A673 (cell line): ENCODE measurements at regions not wholly inside any gene's neighbourhood (a gene's known extent, or its start where the extent isn't known, plus 50 kb on each side); places are given as distances from the start of the nearest gene placed in this dataset.

Experiments used
- BruUV-seq: library from RNA; stranded (reverse); fragments of 400-500 nt; replicated peaks from 2 replicates; lab custom pipeline; 2021; lab: Mats Ljungman, UMichigan
- CTCF ChIA-PET: fragments of 300-600 bp; sonication (Branson Sonifier 250); formaldehyde crosslinking; loops from one replicate; lab custom pipeline; 2022; ENCODE audit warnings: antibody characterized with exemption; lab: Charles Lee
- POLR2A ChIA-PET: fragments of 300-600 bp; sonication (Branson Sonifier 250); formaldehyde crosslinking; loops from one replicate; lab custom pipeline; 2022; ENCODE audit warnings: antibody characterized with exemption; ENCODE audit not compliant: low non-redundant PET; lab: Charles Lee
- DNase-seq: peaks from one replicate; pipeline ENCODE4 v3.0.0-alpha.2; 2015; ENCODE audit warnings: low spot score
- H3K27ac ChIP-seq: fragments of 200-600 bp; sonication (generic); 2 replicates; pipeline ENCODE4 v1.5.1; 2016; ENCODE audit warnings: mixed run types, low read depth, mild to moderate bottlenecking, mixed read lengths, antibody characterized with exemption, low read length; ENCODE audit not compliant: poor library complexity, severe bottlenecking
- H3K27me3 ChIP-seq: fragments of 200-600 bp; sonication (generic); replicated peaks from 2 replicates; pipeline ENCODE4 v1.6.1; 2017; ENCODE audit warnings: mixed run types, low read depth, mild to moderate bottlenecking, mixed read lengths, antibody characterized with exemption, low read length; ENCODE audit not compliant: insufficient read depth, poor library complexity
- H3K36me3 ChIP-seq: fragments of 200-600 bp; sonication (generic); 2 replicates; pipeline ENCODE4 v1.6.1; 2016; ENCODE audit warnings: mixed run types, mild to moderate bottlenecking, mixed read lengths, antibody characterized with exemption, low read length; ENCODE audit not compliant: insufficient read depth, poor library complexity, severe bottlenecking
- H3K4me1 ChIP-seq: fragments of 200-600 bp; sonication (generic); 2 replicates; pipeline ENCODE4 v1.6.1; 2017; ENCODE audit warnings: mixed run types, mild to moderate bottlenecking, mixed read lengths, antibody characterized with exemption, low read length; ENCODE audit not compliant: insufficient read depth, poor library complexity, severe bottlenecking
- H3K4me3 ChIP-seq: fragments of 200-600 bp; sonication (generic); 2 replicates; pipeline ENCODE4 v1.5.1; 2016; ENCODE audit warnings: low read depth, mixed run types, mild to moderate bottlenecking, mixed read lengths, low read length; ENCODE audit not compliant: poor library complexity, severe bottlenecking
- H3K9me3 ChIP-seq: fragments of 200-600 bp; sonication (generic); 2 replicates; pipeline ENCODE4 v1.6.1; 2016; ENCODE audit warnings: mixed run types, low read depth, mild to moderate bottlenecking, mixed read lengths, antibody characterized with exemption, low read length; ENCODE audit not compliant: poor library complexity, severe bottlenecking
- EZH2 ChIP-seq: fragments of 200-600 bp; sonication (generic); IDR thresholded peaks from 2 replicates; pipeline ENCODE4 v1.6.1; 2017; ENCODE audit warnings: borderline replicate concordance, low read depth, mild to moderate bottlenecking, mixed read lengths, antibody characterized with exemption, low read length; ENCODE audit not compliant: poor library complexity, severe bottlenecking
- intact Hi-C: fragments of 100-400 bp; cut with micrococcal nuclease; formaldehyde crosslinking; loops from one replicate; pipeline ENCODE4 v1.10.0; 2022; ENCODE audit not compliant: unreplicated experiment
- TF ChIP-seq, protein P1 (sequence below): fragments of 300-800, 200-600 bp; sonication (generic); conservative IDR thresholded peaks from 2 replicates; pipeline ENCODE4 v1.5.1; 2017; ENCODE audit warnings: low read depth, mild to moderate bottlenecking, antibody characterized with exemption, low read length, moderate library complexity, mixed read lengths

DNA sequence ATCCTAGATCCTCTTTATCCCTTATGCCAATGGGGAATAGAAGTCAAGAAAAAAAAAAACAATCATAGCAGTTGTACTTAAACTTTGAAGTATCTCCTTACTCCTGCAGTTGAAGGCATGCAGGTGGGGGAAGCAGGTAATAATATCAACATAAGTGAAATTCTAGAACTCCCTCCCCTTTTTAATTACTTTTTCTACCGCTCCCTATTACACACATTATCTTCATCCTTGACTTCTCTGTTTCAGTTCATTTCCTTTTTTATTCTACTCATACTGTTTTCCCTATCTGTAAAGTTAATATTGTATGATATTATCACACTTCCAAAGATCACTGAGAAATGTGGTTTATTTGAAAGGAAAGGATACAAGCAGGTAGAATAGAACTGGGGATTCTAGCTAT lies 962.0 kb downstream of the PLA2G4A start:
- no peak overlapping the region for H3K4me3 ChIP-seq
- BruUV-seq = no TSS peak
- no peaks in the 10 kb centered on the region for H3K4me1 ChIP-seq
- H3K27me3 ChIP-seq = no peaks in the 10 kb centered on the region
- H3K36me3 ChIP-seq = no peaks in the 10 kb centered on the region
- intact Hi-C loops = no loop called here
- no peak for TF ChIP-seq EZH2
- TF ChIP-seq, protein P1, sequence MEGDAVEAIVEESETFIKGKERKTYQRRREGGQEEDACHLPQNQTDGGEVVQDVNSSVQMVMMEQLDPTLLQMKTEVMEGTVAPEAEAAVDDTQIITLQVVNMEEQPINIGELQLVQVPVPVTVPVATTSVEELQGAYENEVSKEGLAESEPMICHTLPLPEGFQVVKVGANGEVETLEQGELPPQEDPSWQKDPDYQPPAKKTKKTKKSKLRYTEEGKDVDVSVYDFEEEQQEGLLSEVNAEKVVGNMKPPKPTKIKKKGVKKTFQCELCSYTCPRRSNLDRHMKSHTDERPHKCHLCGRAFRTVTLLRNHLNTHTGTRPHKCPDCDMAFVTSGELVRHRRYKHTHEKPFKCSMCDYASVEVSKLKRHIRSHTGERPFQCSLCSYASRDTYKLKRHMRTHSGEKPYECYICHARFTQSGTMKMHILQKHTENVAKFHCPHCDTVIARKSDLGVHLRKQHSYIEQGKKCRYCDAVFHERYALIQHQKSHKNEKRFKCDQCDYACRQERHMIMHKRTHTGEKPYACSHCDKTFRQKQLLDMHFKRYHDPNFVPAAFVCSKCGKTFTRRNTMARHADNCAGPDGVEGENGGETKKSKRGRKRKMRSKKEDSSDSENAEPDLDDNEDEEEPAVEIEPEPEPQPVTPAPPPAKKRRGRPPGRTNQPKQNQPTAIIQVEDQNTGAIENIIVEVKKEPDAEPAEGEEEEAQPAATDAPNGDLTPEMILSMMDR = no peak
- ChIA-PET CTCF (no interaction called here), POLR2A (no interaction called here)
- no peak for DNase-seq
- no peaks in the 10 kb centered on the region for H3K9me3 ChIP-seq
- no peak overlapping the region for H3K27ac ChIP-seq

DNA sequence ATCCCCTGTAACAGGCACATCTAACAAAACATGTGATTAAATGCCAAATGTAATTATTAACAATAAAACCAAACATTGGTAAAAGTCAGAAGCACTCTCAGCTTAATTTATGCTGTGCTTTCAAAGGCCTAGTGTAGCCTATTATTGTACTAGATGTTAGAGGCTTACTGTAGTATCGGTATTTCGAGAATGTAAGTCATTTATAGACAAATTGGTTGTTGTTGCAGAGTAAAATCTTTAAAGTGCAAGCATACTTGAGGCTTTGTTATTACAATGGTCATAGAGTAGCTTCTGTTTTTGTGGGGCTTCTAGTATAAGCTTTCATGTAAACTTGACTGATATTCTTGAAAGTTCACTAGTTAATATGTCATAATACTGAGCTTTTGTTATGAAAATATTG lies 965.8 kb downstream of the PLA2G4A start:
- intact Hi-C loops = no loop called here
- BruUV-seq = no TSS peak
- DNase-seq = no peak
- Histone ChIP-seq H3K4me1 (no peaks in the 10 kb centered on the region), H3K27me3 (no peaks in the 10 kb centered on the region), H3K4me3 (no peak overlapping the region), H3K27ac (no peak overlapping the region), H3K36me3 (no peaks in the 10 kb centered on the region), H3K9me3 (no peaks in the 10 kb centered on the region)
- POLR2A ChIA-PET = no interaction called here
- CTCF ChIA-PET = no interaction called here
- TF ChIP-seq EZH2 = no peak
- TF ChIP-seq, protein P1 = no peak

DNA sequence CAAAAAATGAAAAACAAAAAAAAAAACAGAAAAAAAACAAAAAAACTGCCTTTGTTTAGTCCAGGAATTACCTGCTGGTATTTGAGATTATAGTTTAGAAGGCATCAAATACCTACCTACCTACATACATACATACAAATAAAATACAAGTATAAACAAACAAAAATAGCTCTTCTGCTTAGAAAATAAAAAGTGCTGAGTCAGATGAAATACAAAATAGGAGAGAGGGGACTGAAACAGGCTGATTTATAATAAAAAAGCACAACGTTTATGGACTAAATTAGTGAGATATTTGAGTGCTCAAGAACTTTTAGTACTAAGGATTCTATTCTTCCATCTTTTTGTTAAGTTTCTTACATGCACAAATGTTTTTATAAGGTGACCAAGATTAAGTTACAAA lies 980.8 kb downstream of the PLA2G4A start:
- Histone ChIP-seq H3K36me3 (no peaks in the 10 kb centered on the region), H3K27me3 (no peaks in the 10 kb centered on the region), H3K4me3 (no peak overlapping the region), H3K9me3 (no peaks in the 10 kb centered on the region), H3K27ac (no peak overlapping the region), H3K4me1 (no peaks in the 10 kb centered on the region)
- intact Hi-C loops = no loop called here
- ChIA-PET CTCF (no interaction called here), POLR2A (no interaction called here)
- TF ChIP-seq EZH2 = no peak
- BruUV-seq = no TSS peak
- no peak for DNase-seq

DNA sequence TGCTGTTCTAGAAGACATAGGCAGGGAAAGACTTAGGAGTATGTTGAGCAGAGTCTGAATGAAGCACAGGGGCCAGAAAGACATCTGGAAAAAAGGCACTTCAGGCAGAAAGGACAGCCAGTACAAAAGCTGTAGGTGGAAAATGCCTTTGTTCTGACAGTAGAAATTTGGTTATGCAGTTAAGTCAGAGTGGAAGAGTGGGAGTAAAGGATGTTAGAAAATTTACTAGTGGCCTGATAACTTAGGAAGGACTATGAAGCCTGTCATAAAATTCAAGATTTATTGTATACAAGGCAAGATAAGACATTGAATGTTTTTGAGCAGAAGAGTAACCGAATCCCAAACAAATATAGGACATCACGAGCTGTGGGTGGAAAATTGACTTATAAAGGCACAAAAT lies 987.9 kb downstream of the PLA2G4A start:
- TF ChIP-seq, protein P1 = no peak
- no peak for TF ChIP-seq EZH2
- intact Hi-C loops = no loop called here
- Histone ChIP-seq H3K9me3 (no peaks in the 10 kb centered on the region), H3K36me3 (no peaks in the 10 kb centered on the region), H3K27me3 (no peaks in the 10 kb centered on the region), H3K4me1 (no peaks in the 10 kb centered on the region), H3K27ac (no peak overlapping the region), H3K4me3 (no peak overlapping the region)
- CTCF ChIA-PET = no interaction called here
- no peak for DNase-seq
- POLR2A ChIA-PET = no interaction called here
- BruUV-seq = no TSS peak
